Osteocyte (in vitro differentiated cells): ENCODE measurements at regions not wholly inside any gene's neighbourhood (a gene's known extent, or its start where the extent isn't known, plus 50 kb on each side); places are given as distances from the start of the nearest gene placed in this dataset.
A peak's percentile ranks its signal among the peaks of the same experiment; 100 is the strongest.

ENCODE experiments used
- DNase-seq: peaks from one replicate; pipeline ENCODE4 v3.0.0; 2021; ENCODE audit warnings: mixed read lengths; ENCODE audit not compliant: unreplicated experiment; ENCODE audit errors: extremely low spot score
- H3K27ac Mint-ChIP-seq: one replicate; pipeline ENCODE4 v1.8.0; 2021; ENCODE audit warnings: mild to moderate bottlenecking, mixed read lengths; ENCODE audit not compliant: unreplicated experiment
- H3K27me3 Mint-ChIP-seq: one replicate; pipeline ENCODE4 v1.8.0; 2021; ENCODE audit warnings: mixed read lengths; ENCODE audit not compliant: unreplicated experiment
- H3K36me3 Mint-ChIP-seq: one replicate; pipeline ENCODE4 v1.8.0; 2021; ENCODE audit warnings: mixed read lengths; ENCODE audit not compliant: unreplicated experiment
- H3K4me1 Mint-ChIP-seq: one replicate; pipeline ENCODE4 v1.8.0; 2021; ENCODE audit warnings: mixed read lengths; ENCODE audit not compliant: unreplicated experiment
- H3K4me3 Mint-ChIP-seq: one replicate; pipeline ENCODE4 v1.8.0; 2021; ENCODE audit warnings: mild to moderate bottlenecking, moderate library complexity, mixed read lengths; ENCODE audit not compliant: unreplicated experiment
- H3K9me3 Mint-ChIP-seq: one replicate; pipeline ENCODE4 v1.8.0; 2021; ENCODE audit warnings: mixed read lengths; ENCODE audit not compliant: unreplicated experiment
- CTCF ChIP-seq: fragments of 200-600 bp; sonication (generic); IDR thresholded peaks from 2 replicates; pipeline ENCODE4 v1.5.0; 2021; ENCODE audit warnings: antibody characterized with exemption, mild to moderate bottlenecking, moderate library complexity

GRCh38 chr2:128687565-128687964 is 368.9 kb upstream of the HS6ST1 start:
- peak; percentile 59 for DNase-seq
- peaks cover 6% of the 10 kb centered on the region for H3K27me3 Mint-ChIP-seq
- no peaks in the 10 kb centered on the region for H3K4me1 Mint-ChIP-seq
- no peaks in the 10 kb centered on the region for H3K36me3 Mint-ChIP-seq
- H3K27ac Mint-ChIP-seq = no peak overlapping the region
- TF ChIP-seq CTCF = no peak
- H3K9me3 Mint-ChIP-seq = no peaks in the 10 kb centered on the region
- H3K4me3 Mint-ChIP-seq = no peak overlapping the region

- H3K4me3 Mint-ChIP-seq = no peak overlapping the region
- H3K4me1 Mint-ChIP-seq = no peaks in the 10 kb centered on the region
- H3K27ac Mint-ChIP-seq = no peak overlapping the region
- DNase-seq = peak; percentile 79
- H3K9me3 Mint-ChIP-seq = no peaks in the 10 kb centered on the region
- no peak for TF ChIP-seq CTCF
- no peaks in the 10 kb centered on the region for H3K36me3 Mint-ChIP-seq
- peaks cover 6% of the 10 kb centered on the region for H3K27me3 Mint-ChIP-seq
Observed at GRCh38 chr2:128689971-128690370, 371.3 kb upstream of the HS6ST1 start.

- Mint-ChIP-seq H3K9me3 (no peaks in the 10 kb centered on the region), H3K4me1 (no peaks in the 10 kb centered on the region), H3K27me3 (peaks cover 6% of the 10 kb centered on the region), H3K27ac (no peak overlapping the region), H3K36me3 (no peaks in the 10 kb centered on the region), H3K4me3 (no peak overlapping the region)
- DNase-seq = peak; percentile 51
- TF ChIP-seq CTCF = no peak
Observed at GRCh38 chr2:128690431-128690830, 371.8 kb upstream of the HS6ST1 start.

- Mint-ChIP-seq H3K27ac (no peak overlapping the region), H3K36me3 (no peaks in the 10 kb centered on the region)
- no peak for TF ChIP-seq CTCF
Observed at GRCh38 chr2:128690869-128691268, 372.2 kb upstream of the HS6ST1 start.

GRCh38 chr2:128691526-128691925 is 372.9 kb upstream of the HS6ST1 start:
- TF ChIP-seq CTCF = no peak
- peaks cover 15% of the 10 kb centered on the region for H3K27me3 Mint-ChIP-seq
- no peak for DNase-seq
- H3K9me3 Mint-ChIP-seq = no peaks in the 10 kb centered on the region
- H3K4me3 Mint-ChIP-seq = no peak overlapping the region
- no peaks in the 10 kb centered on the region for H3K36me3 Mint-ChIP-seq
- H3K27ac Mint-ChIP-seq = no peak overlapping the region
- H3K4me1 Mint-ChIP-seq = no peaks in the 10 kb centered on the region

More at GRCh38 chr2:128690869-128691268, 372.2 kb upstream of the HS6ST1 start:
- Mint-ChIP-seq H3K9me3 (no peaks in the 10 kb centered on the region), H3K27me3 (peaks cover 8% of the 10 kb centered on the region), H3K4me3 (no peak overlapping the region), H3K4me1 (no peaks in the 10 kb centered on the region)
- no peak for DNase-seq
